OCI-LY3 (cell line): ENCODE measurements at regions not wholly inside any gene's neighbourhood (a gene's known extent, or its start where the extent isn't known, plus 50 kb on each side); places are given as distances from the start of the nearest gene placed in this dataset.
"Not testable (repeated sequence)": the region's sequence is repeated elsewhere in the genome, so short reads cannot be mapped to it uniquely, and the experiment has no call there.

ENCODE experiments used
- EZH2phosphoT487 ChIP-seq: fragments of 200-600 bp; shearing (Covaris generic); IDR thresholded peaks from 2 replicates; pipeline ENCODE4 v1.6.1; 2018; ENCODE audit warnings: antibody characterized with exemption, mixed run types, low read depth
- TF ChIP-seq, protein P1 (sequence below): fragments of 200-600, 300-600 bp; sonication (generic); IDR thresholded peaks from 2 replicates; pipeline ENCODE4 v1.5.1; 2014; ENCODE audit warnings: antibody characterized with exemption, low read length, low read depth

GRCh38 chr14:19238584-19238983 is 195.6 kb downstream of the POTEG start:
- not testable (repeated sequence) for TF ChIP-seq EZH2phosphoT487
- TF ChIP-seq, protein P1, sequence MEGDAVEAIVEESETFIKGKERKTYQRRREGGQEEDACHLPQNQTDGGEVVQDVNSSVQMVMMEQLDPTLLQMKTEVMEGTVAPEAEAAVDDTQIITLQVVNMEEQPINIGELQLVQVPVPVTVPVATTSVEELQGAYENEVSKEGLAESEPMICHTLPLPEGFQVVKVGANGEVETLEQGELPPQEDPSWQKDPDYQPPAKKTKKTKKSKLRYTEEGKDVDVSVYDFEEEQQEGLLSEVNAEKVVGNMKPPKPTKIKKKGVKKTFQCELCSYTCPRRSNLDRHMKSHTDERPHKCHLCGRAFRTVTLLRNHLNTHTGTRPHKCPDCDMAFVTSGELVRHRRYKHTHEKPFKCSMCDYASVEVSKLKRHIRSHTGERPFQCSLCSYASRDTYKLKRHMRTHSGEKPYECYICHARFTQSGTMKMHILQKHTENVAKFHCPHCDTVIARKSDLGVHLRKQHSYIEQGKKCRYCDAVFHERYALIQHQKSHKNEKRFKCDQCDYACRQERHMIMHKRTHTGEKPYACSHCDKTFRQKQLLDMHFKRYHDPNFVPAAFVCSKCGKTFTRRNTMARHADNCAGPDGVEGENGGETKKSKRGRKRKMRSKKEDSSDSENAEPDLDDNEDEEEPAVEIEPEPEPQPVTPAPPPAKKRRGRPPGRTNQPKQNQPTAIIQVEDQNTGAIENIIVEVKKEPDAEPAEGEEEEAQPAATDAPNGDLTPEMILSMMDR: not testable (repeated sequence)
